Jurkat, Clone E6-1 (cell line): ENCODE measurements at regions not wholly inside any gene's neighbourhood (a gene's known extent, or its start where the extent isn't known, plus 50 kb on each side); places are given as distances from the start of the nearest gene placed in this dataset.
"Not testable (repeated sequence)": the region's sequence is repeated elsewhere in the genome, so short reads cannot be mapped to it uniquely, and the experiment has no call there.

Experiments used
- DNase-seq: peaks from one replicate; pipeline ENCODE4 v3.0.0-alpha.2; 2011; ENCODE audit warnings: low read depth, low spot score
- H3K4me3 ChIP-seq: 2 replicates; pipeline ENCODE4 v1.5.1; 2011; ENCODE audit warnings: mild to moderate bottlenecking, low read length, control low read depth, moderate library complexity

- no peak overlapping the region for H3K4me3 ChIP-seq
- DNase-seq = no peak
Observed at GRCh38 chrX:96590403-96590802, 94.2 kb upstream of the DIAPH2 start.

- no peak for DNase-seq
- no peak overlapping the region for H3K4me3 ChIP-seq
Observed at GRCh38 chrX:96591421-96591820, 93.2 kb upstream of the DIAPH2 start.

DNA sequence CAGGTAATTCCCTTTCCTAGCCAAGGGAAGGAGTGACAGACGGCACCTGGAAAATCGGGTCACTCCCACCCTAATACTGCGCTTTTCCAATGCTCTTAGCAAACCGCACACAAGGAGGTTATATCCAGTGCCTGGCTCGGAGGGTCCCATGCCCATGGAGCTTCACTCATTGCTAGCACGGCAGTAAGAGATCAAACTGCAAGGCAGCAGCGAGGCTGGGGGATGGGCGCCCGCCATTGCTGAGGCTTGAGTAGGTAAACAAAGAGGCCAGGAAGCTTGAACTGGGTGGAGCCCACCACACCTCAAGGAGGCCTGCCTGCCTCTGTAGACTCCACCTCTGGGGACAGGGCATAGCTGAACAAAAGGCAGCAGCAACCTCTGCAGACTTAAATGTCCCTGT lies 86.8 kb upstream of the DIAPH2 start:
- H3K4me3 ChIP-seq, DNase-seq: not testable (repeated sequence)

DNA sequence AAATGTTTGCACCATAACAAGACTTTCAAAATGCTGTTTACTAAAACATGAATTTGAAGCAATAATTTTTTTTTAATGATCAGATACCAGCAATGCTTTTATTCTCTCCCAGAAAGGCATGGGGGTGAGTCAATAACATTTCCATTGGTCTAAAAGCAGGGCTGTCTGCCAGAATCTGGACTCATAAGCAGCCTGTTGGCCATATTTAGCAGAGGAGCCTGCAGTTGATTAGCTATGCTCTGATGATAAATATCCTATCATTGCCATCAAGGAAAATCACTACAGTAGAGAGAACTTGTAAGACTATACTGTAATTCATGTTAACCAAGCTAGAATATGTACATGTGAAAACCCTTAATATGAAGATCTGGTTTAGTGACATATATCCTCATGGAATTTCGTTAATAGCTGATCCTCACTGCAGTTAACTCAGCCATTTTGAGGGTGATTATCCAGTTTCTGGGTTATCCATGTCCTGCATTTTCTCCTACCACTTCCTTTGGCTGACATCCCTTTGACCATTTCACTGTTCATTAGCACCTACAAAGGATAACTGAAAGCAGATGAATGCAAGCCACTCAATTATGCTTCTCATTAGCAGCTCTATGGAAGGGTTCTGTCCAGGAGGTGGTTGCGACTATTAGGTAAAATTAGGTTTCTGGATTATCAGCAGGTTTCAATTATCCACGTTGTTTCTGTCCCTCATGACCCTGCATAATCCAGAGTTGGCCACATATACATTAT lies 72.9 kb upstream of the DIAPH2 start:
- DNase-seq = no peak
- no peak overlapping the region for H3K4me3 ChIP-seq

GRCh38 chrX:96615448-96615847 lies 69.2 kb upstream of the DIAPH2 start:
- DNase-seq = no peak

DNA sequence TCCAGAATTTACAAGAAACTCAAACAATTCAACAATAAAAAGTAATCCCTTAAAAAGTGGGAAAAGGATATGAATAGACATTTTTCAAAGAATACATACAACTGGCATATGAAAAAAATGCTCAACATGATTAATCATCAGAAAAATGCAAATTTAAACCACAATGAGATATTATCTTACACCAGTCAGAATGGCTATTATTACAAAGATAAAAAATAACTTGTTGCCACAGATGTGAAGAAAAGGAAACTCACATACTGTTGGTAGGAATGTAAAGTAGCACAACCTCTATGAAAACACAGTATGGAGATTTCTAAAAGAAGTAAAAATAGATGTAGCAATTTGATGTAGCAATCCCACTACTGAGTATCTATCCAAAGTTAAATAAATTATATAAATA lies 65.1 kb upstream of the DIAPH2 start:
- H3K4me3 ChIP-seq = no peak overlapping the region
- DNase-seq = no peak

More at GRCh38 chrX:96615448-96615847, 69.2 kb upstream of the DIAPH2 start:
- no peak overlapping the region for H3K4me3 ChIP-seq

DNA sequence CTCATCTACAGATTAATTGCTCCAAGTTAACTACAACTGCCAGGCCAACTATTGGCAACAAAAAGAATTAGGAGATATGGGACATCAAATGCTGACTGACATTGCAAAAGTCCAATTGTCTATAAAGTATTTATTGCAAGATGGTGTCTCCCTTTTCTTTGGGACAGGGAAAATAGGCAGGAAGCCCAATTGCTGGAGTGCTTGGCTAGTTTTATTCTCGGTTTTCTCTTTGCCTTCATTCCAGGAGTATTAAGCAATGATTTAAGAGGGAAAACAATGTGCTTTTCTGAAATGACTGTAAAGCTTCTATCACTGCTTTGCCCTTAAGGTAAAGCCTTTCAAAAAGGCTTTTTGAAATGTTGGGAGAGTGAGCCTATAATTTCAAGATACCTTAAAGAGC lies 62.8 kb upstream of the DIAPH2 start:
- DNase-seq = no peak

More for the DNA sequence above, 62.8 kb upstream of the DIAPH2 start:
- no peak overlapping the region for H3K4me3 ChIP-seq
